ENCODE measurements at regions not wholly inside any gene's neighbourhood (a gene's known extent, or its start where the extent isn't known, plus 50 kb on each side); places are given as distances from the start of the nearest gene placed in this dataset.

- TF ChIP-seq CTCF (IDR thresholded peaks at IDR 0.05) (no peak), POLR2A (IDR thresholded peaks at IDR 0.05) (no peak)
Measured at GRCh38 chr6:84392261-84392660, 164.8 kb upstream of the CEP162 start.
